Sigmoid colon (tissue), 6 donors: ENCODE measurements at regions not wholly inside any gene's neighbourhood (a gene's known extent, or its start where the extent isn't known, plus 50 kb on each side); places are given as distances from the start of the nearest gene placed in this dataset.

Experiments used
- DNase-seq: peaks from one replicate; pipeline ENCODE4 v3.0.0-alpha.2; 2019
- H3K27ac ChIP-seq, 4 donors: fragments of 200-600 bp; sonication (generic); one replicate each; pipeline ENCODE4 v1.5.1; 2016 to 2019; ENCODE audit warnings: mild to moderate bottlenecking in 1 of 4
- H3K27me3 ChIP-seq, 3 donors: fragments of 200-600 bp; sonication (generic); one replicate each; pipeline ENCODE4 v1.5.1; 2019; ENCODE audit warnings: mild to moderate bottlenecking in 1 of 3
- H3K36me3 ChIP-seq, 4 donors: fragments of 200-600 bp; sonication (generic); one replicate each; pipeline ENCODE4 v1.5.1; 2016 to 2019
- H3K4me1 ChIP-seq, 4 donors: fragments of 200-600 bp; sonication (generic); one replicate each; pipeline ENCODE4 v1.5.1; 2017 to 2019
- H3K4me3 ChIP-seq, 4 donors: fragments of 200-600 bp; sonication (generic); one replicate each; pipeline ENCODE4 v1.5.1; 2017 to 2019; ENCODE audit warnings: mild to moderate bottlenecking in 2 of 4, moderate library complexity in 1 of 4
- H3K9me3 ChIP-seq, 4 donors: fragments of 200-600 bp in 3 of 4; sonication (generic) in 3 of 4; one replicate each; pipeline versions ENCODE4 v1.5.1 to v1.6.1; 2013 to 2019
- EP300 ChIP-seq, 4 donors: sonication (generic); formaldehyde crosslinking; IDR thresholded peaks; one replicate each; pipeline ENCODE4 v1.6.1; 2017; ENCODE audit warnings: antibody characterized with exemption in 4 of 4
- POLR2A ChIP-seq, 2 donors: fragments of 450-650 bp; IDR thresholded peaks; one replicate each; pipeline ENCODE4 v1.6.1; 2016; ENCODE audit warnings: antibody characterized with exemption in 2 of 2, mild to moderate bottlenecking in 2 of 2, moderate library complexity in 2 of 2
- POLR2AphosphoS5 ChIP-seq, 4 donors: sonication (generic); formaldehyde crosslinking; IDR thresholded peaks; one replicate each; pipeline ENCODE4 v1.6.1; 2017; ENCODE audit warnings: antibody characterized with exemption in 4 of 4
- WGBS, 2 donors: extraction: QIAGEN DNeasy Blood & Tissue Kit; methylation state at CpG; one replicate each; pipeline ENCODE4 v1.1.7; 2013; 5-methylcytosine and 5-hydroxymethylcytosine counted together
- intact Hi-C: fragments of 100-400 bp; cut with DNase I; formaldehyde crosslinking; loops from one replicate; pipeline ENCODE4 v1.15.1; 2023
- TF ChIP-seq, protein P1 (sequence below), 4 experiments: fragments of 450-650 bp in 3 of 4; fragments of 200-600 bp in 1 of 4; IDR thresholded peaks; one replicate each; pipeline ENCODE4 v1.5.1; 2016 to 2019; ENCODE audit warnings: antibody characterized with exemption in 4 of 4, mild to moderate bottlenecking in 3 of 4, moderate library complexity in 2 of 4
- donor health status: healthy with polysubstance abuse.
- donor health status: healthy.

DNA sequence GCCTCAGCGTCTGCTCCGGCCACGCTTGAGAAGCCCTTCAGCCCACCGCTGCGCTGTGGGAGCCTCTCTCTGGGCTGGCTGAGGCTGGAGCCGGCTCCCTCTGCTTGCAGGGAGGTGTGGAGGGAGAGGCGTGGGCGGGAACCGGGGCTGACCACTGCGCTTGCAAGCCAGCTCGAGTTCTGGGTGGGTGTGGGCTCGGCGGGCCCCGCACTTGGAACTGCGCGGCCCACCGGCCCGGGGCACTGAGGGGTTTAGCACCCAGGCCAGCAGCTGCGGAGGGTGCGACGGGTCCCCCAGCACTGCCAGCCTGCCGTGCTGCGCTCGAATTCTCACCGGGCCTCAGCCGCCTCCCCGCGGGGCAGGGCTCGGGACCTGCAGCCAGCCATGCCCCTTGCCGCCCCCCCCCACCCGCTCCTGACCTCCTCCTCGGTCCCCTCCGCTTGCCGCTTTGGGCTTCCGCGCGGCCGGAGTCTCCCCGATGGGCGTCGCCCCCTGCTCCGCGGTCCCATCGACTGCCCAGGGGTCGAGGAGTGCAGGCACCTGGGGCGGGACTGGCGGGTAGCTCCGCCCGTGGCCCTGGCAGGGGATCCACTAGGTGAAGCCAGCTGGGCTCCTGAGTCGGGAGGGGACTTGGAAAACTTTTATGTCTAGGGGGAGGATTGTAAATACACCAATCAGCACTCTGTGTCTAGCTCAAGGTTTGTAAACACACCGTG lies 106.7 kb downstream of the RAP2B start:
- H3K9me3 ChIP-seq: peaks cover 0 to 7% (median 1%) of the 10 kb centered on the region in 4 donors
- DNase-seq: no peak
- H3K36me3 ChIP-seq: no peaks in the 10 kb centered on the region
- no peak overlapping the region for H3K27ac ChIP-seq
- intact Hi-C loops: no loop called here
- TF ChIP-seq POLR2A (IDR thresholded peaks at IDR 0.05) (no peak), POLR2AphosphoS5 (IDR thresholded peaks at IDR 0.05) (no peak), EP300 (IDR thresholded peaks at IDR 0.05) (no peak)
- TF ChIP-seq, protein P1, sequence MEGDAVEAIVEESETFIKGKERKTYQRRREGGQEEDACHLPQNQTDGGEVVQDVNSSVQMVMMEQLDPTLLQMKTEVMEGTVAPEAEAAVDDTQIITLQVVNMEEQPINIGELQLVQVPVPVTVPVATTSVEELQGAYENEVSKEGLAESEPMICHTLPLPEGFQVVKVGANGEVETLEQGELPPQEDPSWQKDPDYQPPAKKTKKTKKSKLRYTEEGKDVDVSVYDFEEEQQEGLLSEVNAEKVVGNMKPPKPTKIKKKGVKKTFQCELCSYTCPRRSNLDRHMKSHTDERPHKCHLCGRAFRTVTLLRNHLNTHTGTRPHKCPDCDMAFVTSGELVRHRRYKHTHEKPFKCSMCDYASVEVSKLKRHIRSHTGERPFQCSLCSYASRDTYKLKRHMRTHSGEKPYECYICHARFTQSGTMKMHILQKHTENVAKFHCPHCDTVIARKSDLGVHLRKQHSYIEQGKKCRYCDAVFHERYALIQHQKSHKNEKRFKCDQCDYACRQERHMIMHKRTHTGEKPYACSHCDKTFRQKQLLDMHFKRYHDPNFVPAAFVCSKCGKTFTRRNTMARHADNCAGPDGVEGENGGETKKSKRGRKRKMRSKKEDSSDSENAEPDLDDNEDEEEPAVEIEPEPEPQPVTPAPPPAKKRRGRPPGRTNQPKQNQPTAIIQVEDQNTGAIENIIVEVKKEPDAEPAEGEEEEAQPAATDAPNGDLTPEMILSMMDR (IDR thresholded peaks at IDR 0.05): no peak
- H3K4me1 ChIP-seq: no peaks in the 10 kb centered on the region
- H3K27me3 ChIP-seq: no peaks in the 10 kb centered on the region
- H3K4me3 ChIP-seq: no peak overlapping the region
- 95% methylated on average over 51 of the region's 51 CpGs for WGBS, 2 donors

DNA sequence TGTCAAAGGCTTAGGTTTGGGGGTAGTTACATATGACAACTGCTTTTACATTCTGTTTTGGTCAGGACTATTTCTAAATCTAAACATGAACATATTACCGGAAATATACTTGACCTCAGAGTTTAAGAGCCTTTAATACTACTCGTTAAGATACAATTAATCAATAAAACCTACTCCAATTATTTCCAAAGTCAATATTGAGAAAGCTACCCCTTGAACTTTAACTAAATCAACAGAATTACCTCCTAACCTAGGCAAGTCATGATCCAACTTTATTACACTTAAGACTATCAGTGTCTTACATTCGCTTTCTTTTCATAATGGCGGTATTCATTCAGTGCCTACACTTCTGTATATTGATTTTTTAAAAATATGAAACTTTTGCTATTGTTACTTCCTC lies 107.7 kb downstream of the RAP2B start:
- 48 to 76% methylated on average over 4 of the region's 4 CpGs for WGBS, 2 donors
- Histone ChIP-seq H3K27me3 (no peaks in the 10 kb centered on the region), H3K4me1 (no peaks in the 10 kb centered on the region), H3K36me3 (no peaks in the 10 kb centered on the region), H3K4me3 (no peak overlapping the region), H3K9me3 (peaks cover 0 to 7% (median 1%) of the 10 kb centered on the region in 4 donors), H3K27ac (no peak overlapping the region)
- DNase-seq: no peak
- intact Hi-C loops: no loop called here
- TF ChIP-seq, protein P1 (IDR thresholded peaks at IDR 0.05): no peak
- TF ChIP-seq EP300 (IDR thresholded peaks at IDR 0.05) (no peak), POLR2A (IDR thresholded peaks at IDR 0.05) (no peak), POLR2AphosphoS5 (IDR thresholded peaks at IDR 0.05) (no peak)

DNA sequence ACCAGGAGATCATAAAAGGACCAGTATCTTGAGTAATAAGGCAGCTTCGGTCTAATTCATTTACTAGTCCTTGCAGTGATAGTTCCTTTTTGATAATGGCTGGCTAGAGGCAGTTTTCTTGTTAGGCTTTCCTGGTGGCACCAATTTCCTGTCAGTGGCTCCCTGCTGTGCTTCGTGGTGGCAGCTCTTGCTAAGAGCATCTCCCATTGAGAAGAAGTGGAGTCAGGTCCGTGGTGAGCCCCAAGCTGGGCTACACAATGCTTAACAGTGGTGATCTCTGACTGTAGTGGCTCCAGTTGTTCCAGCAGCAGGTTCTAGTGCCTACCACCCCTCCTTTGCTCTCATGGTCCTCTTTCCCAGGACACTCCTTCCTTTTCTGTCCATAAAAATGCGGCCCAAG lies 111.2 kb downstream of the RAP2B start:
- WGBS, 2 donors: 74 to 75% methylated on average over 4 of the region's 4 CpGs
- intact Hi-C loops: no loop called here

DNA sequence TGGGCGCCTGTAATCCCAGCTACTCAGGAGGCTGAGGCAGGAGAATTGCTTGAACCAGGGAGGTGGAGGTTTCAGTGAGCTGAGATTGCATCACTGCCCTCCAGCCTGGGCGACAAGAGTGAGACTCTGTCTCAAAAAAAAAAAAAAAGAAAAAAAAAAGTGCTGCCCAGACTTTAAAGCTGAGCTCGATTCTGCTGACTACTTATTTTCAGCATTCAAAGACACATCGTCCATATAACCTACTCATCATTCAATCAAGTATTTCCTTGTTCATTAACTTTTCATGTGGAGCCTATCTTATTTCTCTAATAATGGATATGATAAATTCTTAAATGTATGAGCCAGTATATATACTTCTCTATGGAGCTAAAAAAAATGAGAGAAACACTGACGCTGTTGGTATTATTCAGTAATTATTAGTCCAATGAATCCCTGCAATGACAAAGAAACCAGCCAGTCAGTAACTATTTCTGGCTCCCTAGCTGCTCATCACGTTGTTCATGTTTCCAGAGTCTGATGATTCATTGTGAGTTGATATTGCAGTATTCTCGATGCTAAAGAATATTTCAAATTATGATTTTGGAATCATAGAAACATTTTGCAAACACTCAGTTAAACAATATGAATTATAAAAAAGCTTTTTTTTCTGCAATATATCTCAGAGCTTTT lies 111.9 kb downstream of the RAP2B start:
- H3K4me1 ChIP-seq: no peaks in the 10 kb centered on the region
- H3K9me3 ChIP-seq: no peaks in the 10 kb centered on the region
- no peak overlapping the region for H3K27ac ChIP-seq
- intact Hi-C loops: no loop called here
- WGBS, 2 donors: 80 to 86% methylated on average over 7 of the region's 7 CpGs
- no peaks in the 10 kb centered on the region for H3K36me3 ChIP-seq
- no peak overlapping the region for H3K4me3 ChIP-seq
- no peaks in the 10 kb centered on the region for H3K27me3 ChIP-seq
- TF ChIP-seq POLR2A (IDR thresholded peaks at IDR 0.05): no peak
- TF ChIP-seq, protein P1 (IDR thresholded peaks at IDR 0.05): no peak
- TF ChIP-seq POLR2AphosphoS5 (IDR thresholded peaks at IDR 0.05): no peak
- TF ChIP-seq EP300 (IDR thresholded peaks at IDR 0.05): no peak
- DNase-seq: no peak

More for the DNA sequence above, 111.2 kb downstream of the RAP2B start:
- H3K27me3 ChIP-seq: no peaks in the 10 kb centered on the region
- DNase-seq: no peak
- H3K9me3 ChIP-seq: peaks cover 0 to 4% (median 0%) of the 10 kb centered on the region in 4 donors
- H3K4me1 ChIP-seq: no peaks in the 10 kb centered on the region
- TF ChIP-seq, protein P1 (IDR thresholded peaks at IDR 0.05): no peak
- TF ChIP-seq POLR2A (IDR thresholded peaks at IDR 0.05) (no peak), EP300 (IDR thresholded peaks at IDR 0.05) (no peak), POLR2AphosphoS5 (IDR thresholded peaks at IDR 0.05) (no peak)
- H3K36me3 ChIP-seq: no peaks in the 10 kb centered on the region
- H3K27ac ChIP-seq: no peak overlapping the region
- no peak overlapping the region for H3K4me3 ChIP-seq
